ENCODE measurements at regions not wholly inside any gene's neighbourhood (a gene's known extent, or its start where the extent isn't known, plus 50 kb on each side); places are given as distances from the start of the nearest gene placed in this dataset.

GRCh38 chrX:9373789-9374188 lies 91.1 kb upstream of the TBL1X start (continued):
- no peak for TF ChIP-seq CHD7 (IDR thresholded peaks at IDR 0.05; ENCODE audit: insufficient replicate concordance, low read length)
- no peak for TF ChIP-seq CTBP2 (IDR thresholded peaks at IDR 0.05; ENCODE audit: borderline replicate concordance, insufficient read depth, insufficient read length, low read length)
- no peak for TF ChIP-seq RAD21 (IDR thresholded peaks at IDR 0.05 in 1 of 2, conservative IDR thresholded peaks at IDR 0.05 in 1 of 2; ENCODE audit: low read depth in 2 of 2, low read length in 2 of 2)
- no peak for TF ChIP-seq ASH2L (IDR thresholded peaks at IDR 0.05; ENCODE audit: low read length)
- TF ChIP-seq EP300 (IDR thresholded peaks at IDR 0.05; ENCODE audit: borderline replicate concordance in 1 of 2, low read depth in 2 of 2, low read length in 2 of 2), result no peak
